Tibial artery (tissue), 4 donors: ENCODE measurements at regions not wholly inside any gene's neighbourhood (a gene's known extent, or its start where the extent isn't known, plus 50 kb on each side); places are given as distances from the start of the nearest gene placed in this dataset.

ENCODE experiments used
- DNase-seq, 2 donors: peaks; one replicate each; pipeline ENCODE4 v3.0.0-alpha.2; 2019
- H3K27ac ChIP-seq, 2 donors: fragments of 200-600 bp; sonication (generic) in 1 of 2; 1 replicate in 1 of 2; 2 replicates in 1 of 2; pipeline ENCODE4 v1.5.1; 2018 to 2019; ENCODE audit warnings: mild to moderate bottlenecking in 1 of 2
- H3K27me3 ChIP-seq, 2 donors: fragments of 200-600 bp; sonication (generic) in 1 of 2; one replicate each; pipeline versions ENCODE4 v1.5.1 to v1.6.0; 2016 to 2019
- H3K36me3 ChIP-seq, 3 donors: fragments of 200-600 bp; sonication (generic) in 2 of 3; one replicate each; pipeline ENCODE4 v1.5.1; 2016 to 2019; ENCODE audit warnings: mild to moderate bottlenecking in 2 of 3
- H3K4me1 ChIP-seq, 4 donors: fragments of 200-600 bp; sonication (generic) in 2 of 4; 1 replicate in 3 of 4; 2 replicates in 1 of 4; pipeline ENCODE4 v1.5.1; 2016 to 2019
- H3K4me3 ChIP-seq, 2 donors: fragments of 200-600 bp; sonication (generic) in 1 of 2; 1 replicate in 1 of 2; 2 replicates in 1 of 2; pipeline ENCODE4 v1.5.1; 2018 to 2019; ENCODE audit warnings: mild to moderate bottlenecking in 2 of 2
- H3K9me3 ChIP-seq, 3 donors: fragments of 200-600 bp; sonication (generic) in 1 of 3; one replicate each; pipeline ENCODE4 v1.5.1; 2016 to 2019
- CTCF ChIP-seq, 2 experiments: fragments of 200-600 bp in 1 of 2; fragments of 450-650 bp in 1 of 2; IDR thresholded peaks; one replicate each; pipeline ENCODE4 v1.5.1; 2017 to 2019; ENCODE audit warnings: antibody characterized with exemption in 2 of 2, mild to moderate bottlenecking in 1 of 2, moderate library complexity in 1 of 2
- intact Hi-C: fragments of 100-400 bp; cut with DNase I; formaldehyde crosslinking; loops from one replicate; pipeline ENCODE4 v1.15.0; 2023; ENCODE audit warnings: low total_unique reads

- Histone ChIP-seq H3K9me3 (no peaks in the 10 kb centered on the region), H3K4me3 (no peak overlapping the region)
- no peak for DNase-seq
These were observed 777.1 kb upstream of the MDGA2 start for GRCh38 chr14:48452437-48452995.

GRCh38 chr14:48435221-48435620 is 759.8 kb upstream of the MDGA2 start:
- no peaks in the 10 kb centered on the region for H3K36me3 ChIP-seq
- no peak overlapping the region for H3K27ac ChIP-seq
- H3K9me3 ChIP-seq = no peaks in the 10 kb centered on the region
- DNase-seq = no peak
- no peaks in the 10 kb centered on the region for H3K27me3 ChIP-seq
- intact Hi-C loops = no loop called here
- no peaks in the 10 kb centered on the region for H3K4me1 ChIP-seq
- H3K4me3 ChIP-seq = no peak overlapping the region
- TF ChIP-seq CTCF (IDR thresholded peaks at IDR 0.05) = no peak

More at GRCh38 chr14:48452437-48452995, 777.1 kb upstream of the MDGA2 start:
- TF ChIP-seq CTCF (IDR thresholded peaks at IDR 0.05) = no peak
- H3K27ac ChIP-seq = no peak overlapping the region
- no peaks in the 10 kb centered on the region for H3K36me3 ChIP-seq
- intact Hi-C loops = no loop called here
- H3K4me1 ChIP-seq = no peaks in the 10 kb centered on the region
- H3K27me3 ChIP-seq = no peaks in the 10 kb centered on the region

- intact Hi-C loops = no loop called here
- TF ChIP-seq CTCF (IDR thresholded peaks at IDR 0.05) = no peak
- Histone ChIP-seq H3K4me1 (no peaks in the 10 kb centered on the region), H3K27me3 (no peaks in the 10 kb centered on the region), H3K27ac (no peak overlapping the region), H3K4me3 (no peak overlapping the region), H3K36me3 (no peaks in the 10 kb centered on the region), H3K9me3 (no peaks in the 10 kb centered on the region)
- no peak for DNase-seq
These were observed 755.4 kb upstream of the MDGA2 start for GRCh38 chr14:48430805-48431204.

- no peak overlapping the region for H3K27ac ChIP-seq
- intact Hi-C loops = no loop called here
- no peak for TF ChIP-seq CTCF (IDR thresholded peaks at IDR 0.05)
- H3K9me3 ChIP-seq = no peaks in the 10 kb centered on the region
- no peaks in the 10 kb centered on the region for H3K4me1 ChIP-seq
- H3K4me3 ChIP-seq = no peak overlapping the region
- no peaks in the 10 kb centered on the region for H3K36me3 ChIP-seq
- H3K27me3 ChIP-seq = no peaks in the 10 kb centered on the region
- no peak for DNase-seq
These were observed 754.1 kb upstream of the MDGA2 start for GRCh38 chr14:48429512-48429911.

- no peak for DNase-seq
- Histone ChIP-seq H3K4me1 (no peaks in the 10 kb centered on the region), H3K9me3 (no peaks in the 10 kb centered on the region)
These were observed 742.5 kb upstream of the MDGA2 start for GRCh38 chr14:48417715-48418500.

More at GRCh38 chr14:48417715-48418500, 742.5 kb upstream of the MDGA2 start:
- no peak overlapping the region for H3K27ac ChIP-seq
- H3K27me3 ChIP-seq = no peaks in the 10 kb centered on the region
- H3K4me3 ChIP-seq = no peak overlapping the region
- intact Hi-C loops = no loop called here
- no peak for TF ChIP-seq CTCF (IDR thresholded peaks at IDR 0.05)
- no peaks in the 10 kb centered on the region for H3K36me3 ChIP-seq
